Loucy (cell line): ENCODE measurements at regions not wholly inside any gene's neighbourhood (a gene's known extent, or its start where the extent isn't known, plus 50 kb on each side); places are given as distances from the start of the nearest gene placed in this dataset.

Experiments used
- H2AFZ ChIP-seq: fragments of 200-600 bp; sonication (generic); 2 replicates; pipeline ENCODE4 v1.6.0; 2016; ENCODE audit warnings: antibody characterized with exemption, mild to moderate bottlenecking, low read length, moderate library complexity
- H3F3A ChIP-seq: fragments of 200-600 bp; 2 replicates; pipeline ENCODE4 v1.6.0; 2016; ENCODE audit warnings: antibody characterized with exemption, low read depth, mild to moderate bottlenecking
- H3K27me3 ChIP-seq: fragments of 200-600 bp; sonication (generic); 2 replicates; pipeline ENCODE4 v1.6.1; 2014; ENCODE audit warnings: low read length, mild to moderate bottlenecking; ENCODE audit not compliant: insufficient read depth, poor library complexity, severe bottlenecking
- H3K36me3 ChIP-seq: fragments of 200-600 bp; sonication (generic); 2 replicates; pipeline ENCODE4 v1.6.1; 2016; ENCODE audit warnings: low read length; ENCODE audit not compliant: insufficient read depth
- H3K4me1 ChIP-seq: fragments of 200-600 bp; sonication (generic); 2 replicates; pipeline ENCODE4 v1.5.1; 2014; ENCODE audit warnings: low read length, mild to moderate bottlenecking; ENCODE audit not compliant: insufficient read depth, poor library complexity, severe bottlenecking
- H3K4me2 ChIP-seq: fragments of 200-600 bp; sonication (generic); 2 replicates; pipeline ENCODE4 v1.6.0; 2014; ENCODE audit warnings: antibody characterized with exemption, low read length, low read depth, mild to moderate bottlenecking; ENCODE audit not compliant: poor library complexity, severe bottlenecking
- H3K4me3 ChIP-seq: fragments of 200-600 bp; sonication (generic); 2 replicates; pipeline ENCODE4 v1.5.1; 2014; ENCODE audit warnings: low read length, mild to moderate bottlenecking, mixed read lengths; ENCODE audit not compliant: poor library complexity, severe bottlenecking
- H3K79me2 ChIP-seq: fragments of 200-600 bp; sonication (generic); 2 replicates; pipeline ENCODE4 v1.6.1; 2014; ENCODE audit warnings: low read length; ENCODE audit not compliant: insufficient read depth
- H3K9ac ChIP-seq: fragments of 200-600 bp; sonication (generic); 2 replicates; pipeline ENCODE4 v1.6.0; 2014; ENCODE audit warnings: mild to moderate bottlenecking, low read depth, low read length, moderate library complexity; ENCODE audit not compliant: poor library complexity, severe bottlenecking
- H3K9me2 ChIP-seq: fragments of 200-600 bp; sonication (generic); replicated peaks from 2 replicates; pipeline ENCODE4 v1.6.1; 2016; ENCODE audit warnings: low read depth, low read length, mixed read lengths
- H3K9me3 ChIP-seq: fragments of 200-600 bp; sonication (generic); 2 replicates; pipeline ENCODE4 v1.6.1; 2014; ENCODE audit warnings: mild to moderate bottlenecking, antibody characterized with exemption, low read length, low read depth; ENCODE audit not compliant: insufficient read depth
- H4K20me1 ChIP-seq: fragments of 200-600 bp; sonication (generic); 2 replicates; pipeline ENCODE4 v1.6.0; 2014; ENCODE audit warnings: antibody characterized with exemption, low read length, mild to moderate bottlenecking; ENCODE audit not compliant: insufficient read depth, poor library complexity, severe bottlenecking
- EZH2phosphoT487 ChIP-seq: fragments of 200-600 bp; IDR thresholded peaks from 2 replicates; pipeline ENCODE4 v1.6.1; 2018; ENCODE audit warnings: antibody characterized with exemption, mild to moderate bottlenecking, moderate library complexity, borderline replicate concordance
- TF ChIP-seq, protein P1 (sequence below): fragments of 200-600 bp; sonication (generic); conservative IDR thresholded peaks from 2 replicates; pipeline ENCODE4 v1.5.1; 2014; ENCODE audit warnings: mild to moderate bottlenecking, antibody characterized with exemption, low read length

DNA sequence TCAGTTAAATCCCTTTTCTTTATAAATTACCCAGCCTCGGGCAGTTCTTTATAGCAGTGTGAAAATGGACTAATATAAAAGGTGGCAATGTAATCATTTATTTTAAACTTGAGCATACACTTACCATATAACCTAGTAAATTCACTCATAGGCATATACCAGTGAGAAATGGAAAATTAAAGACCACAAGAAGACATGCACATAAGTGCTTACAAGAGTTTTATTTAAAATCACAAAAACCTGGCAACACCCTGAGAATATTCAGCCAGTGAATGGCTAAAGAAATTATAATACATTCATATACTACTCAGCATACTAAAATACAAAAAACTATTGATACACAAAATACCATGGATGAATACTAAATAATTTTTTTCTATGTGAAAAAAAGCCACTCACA is 1017.5 kb upstream of the TMEM132C start:
- no peaks in the 10 kb centered on the region for H3K9me3 ChIP-seq
- H3K4me1 ChIP-seq, result no peaks in the 10 kb centered on the region
- no peak for TF ChIP-seq EZH2phosphoT487
- TF ChIP-seq, protein P1, sequence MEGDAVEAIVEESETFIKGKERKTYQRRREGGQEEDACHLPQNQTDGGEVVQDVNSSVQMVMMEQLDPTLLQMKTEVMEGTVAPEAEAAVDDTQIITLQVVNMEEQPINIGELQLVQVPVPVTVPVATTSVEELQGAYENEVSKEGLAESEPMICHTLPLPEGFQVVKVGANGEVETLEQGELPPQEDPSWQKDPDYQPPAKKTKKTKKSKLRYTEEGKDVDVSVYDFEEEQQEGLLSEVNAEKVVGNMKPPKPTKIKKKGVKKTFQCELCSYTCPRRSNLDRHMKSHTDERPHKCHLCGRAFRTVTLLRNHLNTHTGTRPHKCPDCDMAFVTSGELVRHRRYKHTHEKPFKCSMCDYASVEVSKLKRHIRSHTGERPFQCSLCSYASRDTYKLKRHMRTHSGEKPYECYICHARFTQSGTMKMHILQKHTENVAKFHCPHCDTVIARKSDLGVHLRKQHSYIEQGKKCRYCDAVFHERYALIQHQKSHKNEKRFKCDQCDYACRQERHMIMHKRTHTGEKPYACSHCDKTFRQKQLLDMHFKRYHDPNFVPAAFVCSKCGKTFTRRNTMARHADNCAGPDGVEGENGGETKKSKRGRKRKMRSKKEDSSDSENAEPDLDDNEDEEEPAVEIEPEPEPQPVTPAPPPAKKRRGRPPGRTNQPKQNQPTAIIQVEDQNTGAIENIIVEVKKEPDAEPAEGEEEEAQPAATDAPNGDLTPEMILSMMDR, result no peak
- H3K9ac ChIP-seq, result no peak overlapping the region
- no peaks in the 10 kb centered on the region for H3K36me3 ChIP-seq
- no peaks in the 10 kb centered on the region for H3K9me2 ChIP-seq
- no peaks in the 10 kb centered on the region for H4K20me1 ChIP-seq
- H3K4me2 ChIP-seq, result no peak overlapping the region
- H3F3A ChIP-seq, result no peaks in the 10 kb centered on the region
- no peak overlapping the region for H2AFZ ChIP-seq
- no peak overlapping the region for H3K4me3 ChIP-seq
- H3K79me2 ChIP-seq, result no peaks in the 10 kb centered on the region
- no peaks in the 10 kb centered on the region for H3K27me3 ChIP-seq

DNA sequence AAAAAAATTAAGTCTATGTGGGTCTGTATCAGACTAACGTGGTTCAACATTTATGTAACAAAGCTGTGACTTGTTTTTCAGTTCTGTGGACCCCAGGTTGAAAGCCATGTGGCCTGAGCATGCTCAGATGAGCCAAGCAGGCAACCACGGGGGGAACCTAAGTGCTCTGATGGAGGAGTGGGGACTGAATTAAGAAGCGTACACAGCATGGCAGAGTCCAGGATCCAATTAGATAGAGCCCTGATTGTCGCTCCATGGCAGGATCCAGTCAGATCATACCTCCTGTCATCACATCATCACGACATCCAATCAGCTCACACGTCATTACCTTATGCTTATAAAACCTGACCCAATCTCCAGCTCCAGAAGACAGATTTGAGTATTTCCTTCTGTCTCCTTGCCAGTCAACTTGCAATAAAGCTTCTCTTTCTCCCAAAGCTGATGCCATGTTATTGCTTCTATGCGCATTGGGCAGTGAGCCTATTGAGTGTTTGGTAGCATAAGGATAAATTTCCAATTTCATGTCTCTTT is 1013.1 kb upstream of the TMEM132C start:
- no peak overlapping the region for H2AFZ ChIP-seq
- H3K9ac ChIP-seq, result no peak overlapping the region
- H3K4me1 ChIP-seq, result no peaks in the 10 kb centered on the region
- no peaks in the 10 kb centered on the region for H3K79me2 ChIP-seq
- H3F3A ChIP-seq, result no peaks in the 10 kb centered on the region
- no peaks in the 10 kb centered on the region for H3K9me2 ChIP-seq
- no peaks in the 10 kb centered on the region for H3K27me3 ChIP-seq
- H4K20me1 ChIP-seq, result no peaks in the 10 kb centered on the region
- no peak overlapping the region for H3K4me2 ChIP-seq
- H3K36me3 ChIP-seq, result no peaks in the 10 kb centered on the region
- TF ChIP-seq EZH2phosphoT487, result no peak
- TF ChIP-seq, protein P1, result no peak
- no peak overlapping the region for H3K4me3 ChIP-seq
- H3K9me3 ChIP-seq, result no peaks in the 10 kb centered on the region

DNA sequence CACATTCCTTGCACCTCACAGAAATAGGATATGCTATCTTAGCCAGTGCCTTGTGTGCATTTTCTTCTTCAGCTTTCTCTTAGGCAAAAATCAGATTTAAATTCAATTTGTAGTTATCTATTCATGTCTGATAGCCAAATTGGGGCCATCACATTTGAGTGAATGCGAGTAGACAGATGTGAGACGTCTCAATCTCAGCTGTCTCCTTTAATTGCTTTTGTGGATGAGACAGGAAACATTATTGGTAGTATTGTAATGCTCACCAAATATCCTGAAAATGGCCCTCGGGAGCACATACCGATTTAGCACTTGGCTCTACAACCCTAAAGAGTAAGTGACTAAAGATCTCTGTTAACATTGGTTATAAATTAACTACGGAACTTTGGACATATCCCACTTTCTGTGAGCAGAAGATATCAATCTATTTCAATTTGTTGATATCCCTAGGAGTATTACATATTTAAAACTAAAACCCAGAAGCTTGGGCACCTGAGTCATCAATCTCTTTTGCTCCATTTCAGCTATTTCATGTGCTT is 1012.5 kb upstream of the TMEM132C start:
- TF ChIP-seq EZH2phosphoT487, result no peak
- TF ChIP-seq, protein P1, result no peak
- H4K20me1 ChIP-seq, result no peaks in the 10 kb centered on the region
- H2AFZ ChIP-seq, result no peak overlapping the region
- no peaks in the 10 kb centered on the region for H3K9me3 ChIP-seq
- no peaks in the 10 kb centered on the region for H3K36me3 ChIP-seq
- H3K4me2 ChIP-seq, result no peak overlapping the region
- H3K27me3 ChIP-seq, result no peaks in the 10 kb centered on the region
- H3K4me3 ChIP-seq, result no peak overlapping the region
- H3K79me2 ChIP-seq, result no peaks in the 10 kb centered on the region
- no peaks in the 10 kb centered on the region for H3F3A ChIP-seq
- no peaks in the 10 kb centered on the region for H3K4me1 ChIP-seq
- no peaks in the 10 kb centered on the region for H3K9me2 ChIP-seq
- H3K9ac ChIP-seq, result no peak overlapping the region
